NK-92 treated with Interleukin-12 subunit alpha and Interleukin-12 subunit beta, amount 100 ng/mL, for 24 hours (cell line): ENCODE measurements at regions not wholly inside any gene's neighbourhood (a gene's known extent, or its start where the extent isn't known, plus 50 kb on each side); places are given as distances from the start of the nearest gene placed in this dataset.
"Not testable (repeated sequence)": the region's sequence is repeated elsewhere in the genome, so short reads cannot be mapped to it uniquely, and the experiment has no call there.

ENCODE experiments used
- DNase-seq: peaks from one replicate; lab custom pipeline; 2025; lab: John Stamatoyannopoulos, UW

DNA sequence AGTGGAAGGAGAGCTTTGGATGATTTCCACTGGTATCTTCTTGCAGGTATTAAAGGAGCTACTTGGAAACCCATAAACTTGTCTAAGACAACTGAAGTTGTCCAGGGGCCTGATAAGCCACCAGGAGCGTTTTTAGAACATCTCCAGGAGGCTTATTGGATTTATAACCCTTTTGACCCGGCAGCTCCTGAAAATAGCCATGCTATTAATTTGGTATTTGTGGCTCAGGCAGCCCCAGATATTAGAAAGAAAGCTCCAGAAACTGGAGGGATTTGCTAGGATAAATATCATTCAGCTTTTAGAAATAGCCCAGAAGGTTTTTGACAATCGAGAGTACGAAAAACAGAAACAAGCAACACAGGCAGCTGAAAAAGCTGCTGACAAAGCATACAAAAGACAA is 461.0 kb upstream of the HTR1E start:
- no peak for DNase-seq

DNA sequence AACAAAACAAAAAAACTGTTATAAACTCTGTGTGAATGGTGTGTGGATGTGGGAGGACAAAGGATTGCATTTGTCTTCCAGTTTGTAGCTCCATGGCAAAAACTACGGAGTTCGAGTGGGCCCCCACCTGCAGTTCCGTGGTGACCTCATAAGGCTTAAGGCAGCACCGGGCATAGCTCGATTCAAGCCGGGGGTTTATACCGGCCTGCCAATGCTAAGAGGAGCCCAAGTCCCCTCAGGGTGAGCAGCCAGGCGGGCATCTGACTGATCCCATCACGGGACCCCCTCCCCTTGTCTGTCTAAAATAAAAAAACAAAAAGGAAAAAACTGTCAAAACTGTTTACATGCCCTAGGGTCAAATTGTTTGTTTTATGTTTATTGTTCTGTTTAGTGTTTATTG is 463.2 kb upstream of the HTR1E start:
- DNase-seq = no peak

DNA sequence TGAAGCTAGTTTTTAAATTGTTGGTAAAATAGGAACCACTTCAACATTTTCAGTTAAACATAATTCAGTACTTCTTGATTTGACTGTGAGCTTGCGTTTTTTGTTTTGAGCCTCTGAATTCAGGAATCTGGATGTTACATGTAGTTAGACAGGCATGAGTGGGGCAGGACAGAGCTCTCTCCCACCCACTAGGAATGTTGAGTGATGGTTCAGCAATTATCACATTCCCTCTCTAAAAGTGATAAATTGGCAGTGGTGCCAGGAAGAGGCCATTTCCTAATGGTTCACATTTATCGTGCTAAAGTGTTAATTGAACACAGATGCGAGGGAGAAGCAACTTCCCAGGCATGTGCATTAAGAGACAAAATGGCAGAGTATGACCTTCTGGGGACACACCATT is 465.5 kb upstream of the HTR1E start:
- DNase-seq = no peak

DNA sequence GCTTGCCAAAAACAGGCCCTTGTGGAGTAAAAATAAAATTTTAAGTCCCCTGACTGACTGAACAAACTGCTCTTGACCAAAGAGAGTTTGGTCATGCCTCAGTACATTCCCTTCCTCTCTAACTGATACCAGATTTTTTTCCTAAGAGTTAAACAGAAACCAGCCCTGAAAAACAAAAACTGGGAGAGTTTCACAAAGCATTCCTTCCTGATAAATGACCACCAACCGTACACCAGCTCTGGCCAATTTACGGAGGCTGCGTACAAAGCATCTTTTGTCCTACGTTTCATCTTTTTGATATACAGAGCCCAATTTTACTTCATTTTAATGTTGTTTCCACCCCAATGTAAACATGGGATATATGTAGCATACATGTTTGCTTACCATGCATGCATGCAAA is 477.4 kb upstream of the HTR1E start:
- no peak for DNase-seq

DNA sequence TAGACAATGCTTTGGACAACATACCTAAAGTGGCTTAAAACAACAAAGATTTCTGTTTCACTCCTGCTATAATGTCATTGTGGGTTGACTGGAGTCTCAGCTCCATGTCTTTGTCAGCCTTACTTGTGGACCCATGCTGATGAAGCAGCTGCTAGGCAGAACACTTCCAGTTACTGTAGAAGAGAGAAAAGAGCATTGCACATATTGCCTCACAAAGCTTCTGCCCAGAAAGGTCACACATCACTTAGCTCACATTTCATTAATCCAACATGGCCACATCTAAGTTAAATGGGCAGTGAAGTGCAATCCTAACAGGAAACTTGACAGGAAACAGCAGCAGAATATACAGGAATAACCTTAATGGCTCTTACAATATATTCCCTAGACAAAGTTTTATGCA is 480.5 kb upstream of the HTR1E start:
- DNase-seq = no peak

DNA sequence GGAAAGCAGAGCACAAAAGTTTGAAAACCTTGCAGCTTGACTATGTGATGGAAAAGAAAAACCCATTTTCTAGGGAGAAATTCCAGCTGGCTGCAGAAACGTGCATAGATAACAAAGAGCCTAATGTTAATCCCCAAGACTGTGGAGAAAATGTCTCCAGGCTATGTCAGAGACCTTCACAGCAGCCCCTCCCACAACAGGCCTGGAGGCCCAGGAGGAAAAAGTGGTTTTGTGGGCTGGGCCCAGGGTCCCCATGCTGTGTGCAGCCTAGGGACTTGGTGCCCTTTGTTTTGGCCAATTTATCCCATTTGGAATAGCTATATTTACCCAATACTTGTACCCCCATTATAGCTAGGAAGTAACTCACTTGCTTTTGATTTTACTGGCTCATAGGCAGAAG is 484.1 kb upstream of the HTR1E start:
- DNase-seq = no peak

DNA sequence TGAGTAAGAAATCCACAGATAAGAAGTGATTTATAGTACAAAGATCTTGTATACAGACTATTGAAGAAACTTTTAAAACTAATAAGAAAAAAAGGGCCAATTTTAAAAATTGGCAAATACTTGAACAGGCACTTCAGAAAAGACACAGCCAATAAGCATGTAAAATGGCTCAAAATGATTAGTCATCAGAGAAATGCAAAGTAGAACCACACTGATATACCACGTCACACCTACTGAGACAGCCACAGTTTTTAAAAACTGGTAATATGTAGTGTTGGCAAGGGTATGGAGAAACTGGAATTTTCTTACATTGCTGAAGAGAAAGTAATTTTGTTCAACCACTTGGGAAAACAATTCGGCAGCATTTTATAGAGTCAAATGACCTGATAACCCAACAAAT is 488.9 kb upstream of the HTR1E start:
- DNase-seq = no peak

DNA sequence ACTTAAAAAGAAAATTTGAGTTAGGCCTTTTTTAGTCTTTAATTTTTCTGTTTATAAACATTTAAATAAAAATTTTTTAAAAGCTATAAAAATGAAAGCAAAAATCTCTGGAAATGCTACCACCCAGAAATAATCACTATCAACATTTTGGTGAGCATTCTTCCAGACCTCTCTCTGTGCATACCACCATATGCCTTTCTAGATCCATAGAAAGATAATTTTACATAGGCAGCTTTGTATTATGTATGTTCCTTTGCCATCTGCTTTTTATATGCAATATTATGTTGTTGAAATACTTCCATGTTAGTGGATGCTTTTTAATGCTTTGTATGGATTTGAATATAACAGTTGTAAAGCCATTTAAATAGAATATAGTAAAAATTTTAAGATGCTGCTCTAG is 496.7 kb upstream of the HTR1E start:
- no peak for DNase-seq

DNA sequence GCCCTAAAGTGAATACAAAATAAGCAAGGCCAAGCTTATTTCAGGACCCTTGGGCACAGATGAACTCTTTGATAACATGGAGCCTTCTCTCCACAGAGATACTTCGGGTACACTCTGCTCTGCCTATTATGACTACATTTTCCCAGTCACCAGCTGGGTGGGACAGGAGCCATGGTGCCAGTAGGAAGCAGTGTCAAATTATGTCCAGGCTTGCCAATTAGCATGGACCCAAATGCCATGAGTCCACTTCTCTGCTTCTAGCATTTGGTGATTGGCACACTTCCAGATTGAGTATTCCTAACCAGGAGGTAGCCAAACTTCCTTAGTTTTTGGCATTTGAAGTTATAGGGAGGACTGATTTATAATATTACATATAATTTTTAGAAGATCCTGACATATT is 513.8 kb upstream of the HTR1E start:
- DNase-seq = no peak

DNA sequence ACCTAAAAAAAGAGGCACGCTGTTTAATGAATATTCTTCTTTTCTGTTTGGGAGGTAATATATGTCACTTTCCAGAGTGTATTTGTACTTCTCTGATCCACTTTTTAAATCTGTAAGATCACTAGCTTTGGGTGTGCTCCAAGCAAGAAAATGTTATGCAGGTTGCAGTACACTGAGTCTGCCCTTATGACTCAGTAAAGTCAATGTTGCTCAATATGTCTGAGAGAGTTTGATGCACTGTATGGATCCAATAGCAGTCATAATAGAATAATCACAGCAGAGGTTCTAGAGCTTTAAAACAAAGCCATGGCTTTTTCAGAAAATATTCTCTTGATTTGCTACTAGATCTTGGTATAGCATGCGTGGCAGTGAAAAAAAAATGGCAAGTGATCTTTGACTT is 525.3 kb upstream of the HTR1E start:
- no peak for DNase-seq

DNA sequence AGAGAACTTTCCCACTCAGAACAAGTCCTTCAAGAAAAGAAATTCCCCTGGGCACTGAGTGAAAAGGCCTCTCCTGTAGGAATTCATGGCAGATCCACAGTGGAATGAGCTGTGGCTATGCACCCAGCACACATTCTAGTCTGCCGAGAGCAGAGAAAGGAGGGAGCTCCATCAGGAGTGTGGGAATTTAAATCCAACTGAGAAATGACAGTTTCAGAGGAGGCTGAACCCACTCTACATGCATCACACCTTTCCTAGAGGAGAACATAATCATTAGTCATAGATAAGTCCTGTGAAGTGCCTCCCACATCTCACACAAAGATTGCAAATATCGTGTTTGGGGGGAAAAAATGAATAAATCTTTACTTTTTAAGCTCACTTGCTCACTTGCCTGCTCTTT is 530.2 kb upstream of the HTR1E start:
- no peak for DNase-seq

DNA sequence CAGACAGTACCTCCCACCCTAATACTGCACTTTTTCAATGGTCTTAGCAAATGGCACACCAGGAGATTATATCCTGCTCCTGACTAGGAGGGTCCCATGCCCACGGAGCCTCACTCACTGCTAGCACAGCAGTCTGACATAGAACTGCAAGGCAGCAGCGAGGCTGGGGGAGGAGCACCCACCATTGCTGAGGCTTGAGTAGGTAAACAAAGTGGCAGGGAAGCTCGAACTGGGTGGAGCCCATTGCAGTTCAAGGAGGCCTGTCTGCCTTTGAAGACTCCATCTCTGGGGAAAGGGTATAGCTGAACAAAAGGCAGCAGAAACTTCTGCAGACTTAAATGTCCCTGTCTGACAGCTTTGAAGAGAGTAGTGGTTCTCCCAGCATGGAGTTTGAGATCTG is 544.5 kb upstream of the HTR1E start:
- not testable (repeated sequence) for DNase-seq

DNA sequence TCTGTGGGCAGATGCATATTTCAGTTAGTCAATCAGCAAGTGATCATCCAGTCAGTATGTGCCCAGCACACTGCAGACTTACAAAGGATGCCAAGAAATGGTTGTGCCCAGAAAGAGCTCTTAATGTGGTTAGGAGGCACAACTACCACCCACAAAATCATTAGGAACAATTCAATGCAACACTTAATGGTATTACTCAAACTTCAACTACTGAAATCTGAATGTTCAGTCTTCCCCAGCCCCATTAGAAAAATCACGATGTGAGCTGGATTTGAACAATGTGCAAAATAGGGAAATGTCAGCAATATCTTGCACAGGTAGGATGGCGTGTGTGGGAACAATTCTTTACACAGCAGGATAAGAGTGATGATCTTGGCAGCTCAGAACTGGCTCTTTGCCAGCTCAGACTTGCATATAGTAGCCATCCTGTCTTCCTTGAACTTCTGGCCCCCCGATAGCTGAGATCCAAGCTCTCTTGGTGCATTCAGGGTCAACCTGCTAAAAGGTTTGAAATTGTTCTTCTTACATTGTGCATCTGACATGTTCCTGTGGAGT is 556.7 kb upstream of the HTR1E start:
- no peak for DNase-seq

DNA sequence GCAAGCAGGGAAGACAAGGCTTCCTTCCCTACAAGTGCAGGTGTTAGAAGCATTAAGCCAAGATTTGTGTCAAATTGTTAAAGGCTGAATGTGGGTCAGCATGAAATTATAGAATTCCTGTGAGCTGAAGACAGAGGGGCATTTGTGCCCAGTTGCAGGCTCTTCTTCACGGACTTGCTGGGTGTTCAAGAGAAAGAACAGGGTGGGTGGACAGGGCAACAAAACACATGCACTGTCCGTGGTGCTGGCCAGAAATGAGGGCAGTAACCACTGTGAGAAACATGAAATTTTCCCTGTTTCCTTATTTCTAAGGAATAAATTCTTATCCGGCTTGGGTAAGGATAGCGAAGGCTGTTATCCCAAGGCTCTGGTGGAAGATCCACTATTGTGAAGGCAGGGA is 579.5 kb upstream of the HTR1E start:
- DNase-seq = no peak

DNA sequence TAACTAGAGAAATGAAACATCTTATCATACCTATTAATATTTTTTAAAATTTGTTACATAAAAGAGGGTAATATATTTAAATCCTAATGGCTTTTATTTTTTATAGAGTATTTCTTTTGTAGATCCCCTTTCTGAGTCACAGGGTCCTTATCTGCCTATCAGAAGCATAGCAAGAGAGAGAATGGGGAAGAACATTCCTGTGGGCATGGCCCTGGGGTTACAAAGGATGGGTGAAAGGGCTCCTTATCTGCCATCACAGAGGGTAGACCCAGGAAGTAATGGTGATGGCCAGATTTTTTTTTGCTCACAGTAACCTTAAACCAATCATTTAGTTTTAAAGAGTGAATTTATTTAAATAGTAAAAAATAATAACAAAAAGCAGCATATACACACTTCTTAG is 582.1 kb upstream of the HTR1E start:
- DNase-seq = no peak

DNA sequence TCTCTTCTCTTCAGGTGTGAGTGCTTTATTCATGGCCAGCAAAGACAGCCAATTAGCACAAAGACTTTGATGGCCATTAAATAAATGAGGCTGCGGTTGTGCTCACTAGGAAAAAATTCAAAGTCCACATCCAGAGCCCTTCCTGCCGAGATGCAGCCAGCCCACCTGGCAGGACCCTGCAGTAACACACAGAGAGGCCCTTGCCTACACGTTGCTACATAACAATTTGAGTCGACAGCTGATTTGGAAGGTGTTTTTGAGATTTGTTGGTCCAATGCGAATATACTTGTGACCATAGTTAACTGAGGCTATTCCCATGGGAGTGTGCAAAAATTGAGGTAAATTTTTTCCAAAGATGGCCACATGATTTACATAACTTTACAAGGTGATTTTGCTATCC is 605.4 kb upstream of the HTR1E start:
- no peak for DNase-seq

DNA sequence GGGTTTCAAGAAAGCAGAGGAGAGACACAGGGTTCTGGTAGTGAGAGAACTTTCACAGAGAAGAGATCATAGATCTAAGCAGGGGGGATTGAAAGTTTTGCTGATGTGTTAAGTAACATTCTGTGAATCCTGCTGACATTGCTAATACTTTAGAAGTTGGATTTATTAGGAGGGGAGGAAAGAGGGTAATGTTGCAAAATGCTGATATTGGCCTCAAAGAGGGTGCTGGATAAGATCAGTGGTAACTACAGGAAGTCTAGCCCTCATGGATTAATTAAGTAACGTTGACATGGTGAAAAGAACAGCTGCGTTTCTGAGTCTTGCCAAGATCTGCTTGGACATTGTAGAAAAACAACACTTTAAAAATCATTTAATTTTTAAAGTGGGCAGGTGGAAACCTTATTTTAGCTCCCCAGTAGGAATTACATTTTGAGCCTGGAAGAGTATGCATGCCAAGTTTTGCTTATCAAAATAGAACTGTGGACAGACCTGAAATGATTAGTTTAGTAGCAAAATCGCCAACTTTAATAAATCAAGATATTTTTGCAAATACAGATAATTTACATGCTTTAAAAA is 606.0 kb upstream of the HTR1E start:
- no peak for DNase-seq

DNA sequence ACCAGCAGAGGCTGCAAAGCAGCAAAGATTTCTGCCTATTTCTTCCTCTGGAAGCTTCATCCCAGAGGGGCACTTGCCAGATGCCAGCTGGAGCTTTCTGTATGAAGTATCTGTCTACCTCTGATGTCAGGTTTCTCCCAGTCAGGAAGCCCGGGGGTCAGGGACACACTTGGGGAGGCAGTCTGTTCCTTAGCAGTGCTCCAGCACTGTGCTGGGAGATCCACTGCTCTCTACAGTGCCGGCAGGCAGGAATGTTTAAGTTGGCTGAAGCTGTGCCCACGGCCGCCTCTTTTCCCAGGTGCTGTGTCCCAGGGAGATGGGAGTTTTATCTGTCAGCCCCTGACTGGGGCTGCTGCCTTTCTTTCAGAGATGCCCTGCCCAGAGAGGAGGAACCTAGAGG is 631.1 kb upstream of the HTR1E start:
- DNase-seq = no peak

DNA sequence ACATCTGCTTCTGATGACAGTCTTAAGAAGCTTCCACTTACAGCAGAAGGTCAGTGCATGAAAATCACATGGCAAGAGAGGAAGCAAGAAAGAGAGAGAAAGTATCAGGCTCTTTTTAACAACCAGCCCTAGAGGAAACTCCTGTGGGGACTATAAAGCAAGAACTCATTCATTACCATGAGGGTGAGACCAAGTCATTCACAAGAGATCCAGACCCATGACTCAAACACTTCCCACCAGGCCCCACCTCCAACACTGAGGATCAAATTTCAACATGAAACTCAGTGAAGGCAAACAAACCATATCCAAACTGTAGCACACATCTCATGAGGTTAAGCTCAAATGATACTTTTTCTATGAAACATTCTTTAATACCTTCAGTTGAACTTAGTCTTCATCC is 643.2 kb upstream of the SYNCRIP start:
- no peak for DNase-seq

DNA sequence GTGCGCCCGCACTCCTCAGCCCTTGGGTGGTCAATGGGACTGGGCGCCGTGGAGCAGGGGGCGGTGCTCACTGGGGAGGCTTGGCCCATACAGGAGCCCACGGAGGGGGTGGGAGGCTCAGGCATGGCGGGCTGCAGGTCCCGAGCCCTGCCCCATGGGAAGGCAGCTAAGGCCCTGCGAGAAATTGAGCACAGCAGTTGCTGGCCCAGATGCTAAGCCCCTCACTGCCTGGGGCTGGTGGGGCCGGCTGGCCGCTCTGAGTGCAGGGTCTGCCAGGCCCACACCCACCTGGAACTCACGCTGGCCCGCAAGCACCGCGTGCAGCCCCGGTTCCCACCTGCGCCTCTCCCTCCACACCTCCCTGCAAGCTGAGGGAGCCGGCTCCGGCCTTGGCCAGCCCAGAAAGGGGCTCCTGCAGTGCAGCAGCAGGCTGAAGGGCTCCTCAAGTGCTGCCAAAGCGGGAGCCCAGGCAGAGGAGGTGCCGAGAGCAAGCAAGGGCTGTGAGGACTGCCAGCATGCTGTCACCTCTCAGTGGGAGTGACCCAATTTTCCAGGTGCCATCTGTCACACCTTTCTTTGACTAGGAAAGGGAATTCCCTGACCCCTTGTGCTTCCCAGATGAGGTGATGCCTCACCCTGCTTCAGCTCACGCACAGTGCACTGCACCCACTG is 642.3 kb upstream of the SYNCRIP start:
- not testable (repeated sequence) for DNase-seq

DNA sequence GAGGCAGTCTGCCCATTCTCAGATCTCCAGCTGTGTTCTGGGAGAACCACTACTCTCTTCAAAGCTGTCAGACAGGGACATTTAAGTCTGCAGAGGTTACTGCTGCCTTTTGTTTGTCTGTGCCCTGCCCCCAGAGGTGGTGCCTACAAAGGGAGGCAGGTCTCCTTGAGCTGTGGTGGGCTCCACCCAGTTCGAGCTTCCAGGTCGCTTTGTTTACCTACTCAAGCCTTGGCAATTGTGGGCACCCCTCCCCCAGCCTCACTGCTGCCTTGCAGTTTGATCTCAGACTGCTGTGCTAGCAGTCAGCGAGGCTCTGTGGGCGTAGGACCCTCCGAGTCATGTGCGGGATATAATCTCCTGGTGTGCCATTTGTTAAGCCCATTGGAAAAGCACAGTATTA is 640.9 kb upstream of the SYNCRIP start:
- DNase-seq = not testable (repeated sequence)

DNA sequence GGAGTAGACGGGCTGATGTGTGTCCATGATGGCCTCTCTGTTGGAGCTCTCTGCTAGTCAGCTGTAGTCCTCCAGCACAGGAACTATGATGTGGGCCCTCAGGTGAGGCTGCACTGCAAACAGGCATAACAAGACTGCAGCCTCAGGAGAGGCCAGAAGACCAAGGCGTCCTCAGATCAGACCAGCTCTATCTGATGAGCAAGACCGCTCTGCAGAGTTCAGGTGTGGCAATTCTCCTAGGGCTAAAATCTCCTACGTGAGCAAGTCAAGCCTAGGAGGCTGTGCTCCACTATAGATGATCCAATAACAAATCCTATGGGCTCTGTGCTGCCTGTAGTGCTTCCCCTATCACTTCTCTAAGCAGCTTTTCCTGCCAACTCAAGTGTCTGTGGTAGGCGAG is 633.4 kb upstream of the SYNCRIP start:
- DNase-seq = no peak

DNA sequence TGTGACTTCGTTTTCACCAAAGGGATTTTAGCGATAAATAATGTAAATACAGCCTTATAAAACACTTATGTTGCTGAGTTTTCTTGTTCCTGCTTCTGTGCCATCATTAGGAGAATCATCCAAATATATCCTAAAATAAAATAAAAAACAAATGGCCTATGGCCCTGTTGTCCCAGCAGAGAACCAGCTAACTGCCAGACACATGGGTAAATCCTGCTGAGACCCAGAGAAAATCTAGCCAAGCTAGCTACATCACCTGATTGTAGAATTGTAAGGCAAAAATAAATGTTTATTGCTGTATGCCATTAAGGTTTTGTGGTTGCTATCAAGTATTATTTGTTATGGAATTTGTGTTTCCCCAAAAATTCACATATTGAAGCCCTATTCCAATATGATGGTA is 631.2 kb upstream of the SYNCRIP start:
- DNase-seq = no peak

DNA sequence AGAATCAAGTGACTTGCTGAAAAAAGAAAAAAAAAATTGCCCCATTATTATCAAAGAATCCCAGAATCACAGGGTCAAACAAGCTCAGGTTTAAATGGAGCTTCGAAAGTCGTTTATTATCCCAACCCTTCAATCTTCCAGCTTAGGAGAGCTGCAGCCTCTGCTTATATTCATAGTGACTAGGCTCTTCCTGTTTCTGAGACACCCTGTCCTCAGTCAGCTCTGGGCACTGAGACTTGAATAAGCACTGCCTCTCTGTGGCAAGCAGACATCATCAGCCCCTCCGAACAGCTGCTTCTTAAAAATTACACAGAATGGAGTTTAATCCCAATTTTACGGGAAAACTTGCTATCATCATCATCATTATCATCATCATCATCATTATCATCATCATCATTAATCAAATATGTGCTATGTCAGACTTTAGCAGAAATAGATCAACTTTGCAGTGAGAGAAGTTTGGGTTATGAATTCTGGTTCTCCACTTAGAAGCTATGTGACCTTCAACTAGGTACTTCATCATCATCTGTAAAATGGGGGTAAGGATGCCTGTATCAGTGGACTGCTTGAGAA is 614.0 kb upstream of the SYNCRIP start:
- no peak for DNase-seq
